K562 (cell line): ENCODE measurements at regions not wholly inside any gene's neighbourhood (a gene's known extent, or its start where the extent isn't known, plus 50 kb on each side); places are given as distances from the start of the nearest gene placed in this dataset.

Source experiments
- BHLHE40 ChIP-seq: IDR thresholded peaks from 2 replicates; pipeline ENCODE4 v1.6.1; 2011; ENCODE audit warnings: low read length, improper control_type of control experiment
- GATAD2A ChIP-seq: fragments of 450-650 bp; IDR thresholded peaks from 2 replicates; pipeline ENCODE4 v1.6.1; 2017
- NKRF ChIP-seq: fragments of 450-650 bp; IDR thresholded peaks from 2 replicates; pipeline ENCODE4 v1.6.1; 2016; ENCODE audit warnings: borderline replicate concordance
- ZEB2 ChIP-seq: fragments of 450-650 bp; IDR thresholded peaks from 2 replicates; pipeline ENCODE4 v1.6.1; 2016

DNA sequence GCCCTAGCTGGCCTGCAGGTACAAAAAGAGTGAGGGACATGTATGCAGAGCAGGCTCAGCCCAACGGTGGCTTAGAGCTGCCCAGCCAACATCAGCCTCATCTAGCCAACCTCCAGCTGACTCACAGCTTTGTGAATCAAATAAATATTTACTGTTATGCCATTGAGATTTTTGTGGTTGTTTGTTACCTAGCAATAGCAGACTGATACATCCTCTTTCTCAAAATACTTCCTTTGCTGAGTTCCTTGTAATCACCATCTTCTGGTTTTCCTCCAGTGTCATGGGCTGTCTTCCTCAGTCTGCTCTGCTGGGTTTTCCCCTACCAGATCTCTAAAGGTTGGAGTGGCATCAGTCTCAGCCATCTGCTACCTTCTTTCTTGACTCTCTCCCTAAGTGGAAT lies 126.6 kb upstream of the SLC1A4 start:
- no peak for TF ChIP-seq NKRF
- TF ChIP-seq BHLHE40 = no peak
- TF ChIP-seq GATAD2A = no peak
- no peak for TF ChIP-seq ZEB2
